ENCODE measurements at regions not wholly inside any gene's neighbourhood (a gene's known extent, or its start where the extent isn't known, plus 50 kb on each side); places are given as distances from the start of the nearest gene placed in this dataset.
"Not testable (repeated sequence)": the region's sequence is repeated elsewhere in the genome, so short reads cannot be mapped to it uniquely, and the experiment has no call there.

GRCh38 chr2:138294451-138294850, 207.1 kb upstream of the SPOPL start:
- DNase-seq (ENCODE audit: low read depth) = no peak
- no peak overlapping the region for H3K9ac ChIP-seq (ENCODE audit: low read length)
- no peaks in the 10 kb centered on the region for H3K36me3 ChIP-seq (ENCODE audit: control insufficient read depth, insufficient read depth, low read length, severe bottlenecking)
- H3K4me1 ChIP-seq (ENCODE audit: control insufficient read depth, insufficient read depth, low read length) = peaks cover 6% of the 10 kb centered on the region
- H3K9me3 ChIP-seq (ENCODE audit: control insufficient read depth, low read length) = no peaks in the 10 kb centered on the region
- H3K27me3 ChIP-seq (replicated peaks; ENCODE audit: control insufficient read depth, insufficient read depth, low read length) = no peaks in the 10 kb centered on the region
- H3K4me3 ChIP-seq (ENCODE audit: low read length) = no peak overlapping the region

DNA sequence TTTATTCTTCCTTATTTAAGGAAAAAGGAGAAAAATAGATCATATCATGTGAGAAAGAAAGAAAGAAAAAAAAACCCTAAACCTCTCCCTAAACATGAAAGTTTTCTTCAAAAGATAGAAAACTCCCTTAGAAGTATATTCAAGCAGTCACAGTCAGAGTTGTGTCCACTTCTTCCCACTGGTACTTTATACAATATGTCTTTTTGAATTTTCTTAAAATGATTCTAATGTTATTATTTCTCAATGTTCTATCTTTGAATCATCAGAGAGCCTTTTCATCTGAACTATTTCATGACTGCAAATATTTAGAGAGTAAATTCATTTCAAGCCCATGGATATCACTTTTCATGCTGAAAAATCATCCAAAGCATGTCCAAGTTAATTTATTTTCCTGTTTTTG, 205.2 kb upstream of the SPOPL start:
- Histone ChIP-seq H3K27me3 (replicated peaks; ENCODE audit: control insufficient read depth, insufficient read depth, low read length) (no peaks in the 10 kb centered on the region), H3K4me1 (ENCODE audit: control insufficient read depth, insufficient read depth, low read length) (peaks cover 6% of the 10 kb centered on the region), H3K4me3 (ENCODE audit: low read length) (no peak overlapping the region), H3K9ac (ENCODE audit: low read length) (no peak overlapping the region), H3K36me3 (ENCODE audit: control insufficient read depth, insufficient read depth, low read length, severe bottlenecking) (no peaks in the 10 kb centered on the region), H3K9me3 (ENCODE audit: control insufficient read depth, low read length) (no peaks in the 10 kb centered on the region)
- peak; percentile 51 for DNase-seq (ENCODE audit: low read depth)

DNA sequence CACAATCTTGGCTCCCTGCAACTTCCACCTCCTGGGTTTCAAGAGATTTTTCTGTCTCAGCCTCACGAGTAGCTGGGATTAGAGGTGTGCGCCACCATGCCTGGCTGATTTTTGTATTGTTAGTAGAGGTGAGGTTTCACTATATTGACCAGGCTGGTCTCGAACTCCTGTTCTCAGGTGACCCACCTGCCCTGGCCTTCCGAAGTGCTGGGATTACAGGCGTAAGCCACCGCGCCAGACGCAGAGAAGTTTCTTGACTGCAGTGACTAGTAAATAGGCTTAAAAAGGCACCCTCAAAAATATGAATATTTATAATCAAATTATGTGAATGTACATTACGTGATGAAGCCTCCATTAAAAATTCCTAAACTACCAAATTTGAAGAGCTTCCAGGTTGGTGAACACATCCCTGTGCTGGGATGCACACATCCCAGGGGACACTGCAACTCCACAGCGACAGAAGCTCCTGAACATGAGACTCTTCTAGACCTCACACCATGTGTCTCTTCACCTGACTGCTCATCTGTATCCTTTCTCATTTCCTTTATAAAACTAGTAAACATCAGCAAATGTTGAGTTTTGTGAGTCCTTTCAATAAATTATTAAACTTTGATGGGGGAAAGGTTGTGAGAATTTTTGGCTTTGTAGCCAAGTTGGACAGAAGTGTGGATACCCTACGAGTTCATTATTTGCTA, 203.3 kb upstream of the SPOPL start:
- Histone ChIP-seq H3K27me3 (replicated peaks; ENCODE audit: control insufficient read depth, insufficient read depth, low read length) (no peaks in the 10 kb centered on the region), H3K9ac (ENCODE audit: low read length) (no peak overlapping the region), H3K36me3 (ENCODE audit: control insufficient read depth, insufficient read depth, low read length, severe bottlenecking) (no peaks in the 10 kb centered on the region), H3K4me3 (ENCODE audit: low read length) (no peak overlapping the region), H3K9me3 (ENCODE audit: control insufficient read depth, low read length) (no peaks in the 10 kb centered on the region), H3K4me1 (ENCODE audit: control insufficient read depth, insufficient read depth, low read length) (peaks cover 6% of the 10 kb centered on the region)
- DNase-seq (ENCODE audit: low read depth) = no peak

DNA sequence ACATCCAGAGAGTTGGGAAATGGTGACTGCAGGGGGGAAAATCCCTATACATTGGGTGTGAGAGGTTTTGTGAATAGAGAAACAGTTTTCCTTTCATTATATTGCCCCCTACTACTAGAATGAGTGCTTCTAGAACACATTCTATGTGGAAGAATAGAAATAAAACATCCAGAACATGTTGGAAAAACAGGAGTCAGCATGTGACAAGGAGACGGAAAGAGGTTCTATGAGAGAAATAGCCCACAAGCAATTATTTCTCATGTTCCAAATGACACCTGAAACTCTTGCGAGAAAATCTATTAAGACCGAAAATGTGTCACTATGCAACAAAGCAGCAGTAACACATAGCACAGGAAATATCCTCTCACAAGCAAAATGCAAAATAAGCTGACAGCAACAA, 202.7 kb upstream of the SPOPL start:
- Histone ChIP-seq H3K4me3 (ENCODE audit: low read length) (no peak overlapping the region), H3K4me1 (ENCODE audit: control insufficient read depth, insufficient read depth, low read length) (peaks cover 6% of the 10 kb centered on the region), H3K27me3 (replicated peaks; ENCODE audit: control insufficient read depth, insufficient read depth, low read length) (no peaks in the 10 kb centered on the region), H3K9me3 (ENCODE audit: control insufficient read depth, low read length) (no peaks in the 10 kb centered on the region), H3K36me3 (ENCODE audit: control insufficient read depth, insufficient read depth, low read length, severe bottlenecking) (no peaks in the 10 kb centered on the region), H3K9ac (ENCODE audit: low read length) (no peak overlapping the region)
- no peak for DNase-seq (ENCODE audit: low read depth)

DNA sequence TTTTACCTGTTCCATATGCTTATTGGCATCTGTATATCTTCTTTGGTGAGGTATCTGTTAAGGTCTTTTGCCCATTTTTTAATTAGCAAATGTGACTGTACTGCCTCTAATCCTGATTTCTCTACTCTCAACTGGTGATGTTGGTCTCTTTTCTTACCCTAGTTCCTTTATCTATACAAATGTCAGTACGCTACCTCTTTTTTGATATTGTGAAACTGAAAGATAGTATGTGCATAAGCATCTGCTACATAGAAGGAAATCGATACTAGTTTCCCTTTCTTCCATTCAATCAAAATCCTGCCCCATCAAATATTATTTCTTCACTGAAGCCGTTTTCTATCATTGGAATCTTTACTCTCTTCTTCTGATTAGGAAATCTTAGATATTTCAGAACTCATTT, 194.9 kb upstream of the SPOPL start:
- Histone ChIP-seq H3K36me3 (ENCODE audit: control insufficient read depth, insufficient read depth, low read length, severe bottlenecking) (no peaks in the 10 kb centered on the region), H3K9me3 (ENCODE audit: control insufficient read depth, low read length) (no peaks in the 10 kb centered on the region), H3K4me1 (ENCODE audit: control insufficient read depth, insufficient read depth, low read length) (no peaks in the 10 kb centered on the region), H3K4me3 (ENCODE audit: low read length) (no peak overlapping the region), H3K9ac (ENCODE audit: low read length) (no peak overlapping the region), H3K27me3 (replicated peaks; ENCODE audit: control insufficient read depth, insufficient read depth, low read length) (no peaks in the 10 kb centered on the region)
- DNase-seq (ENCODE audit: low read depth) = no peak

- H3K9ac ChIP-seq (ENCODE audit: low read length) = no peak overlapping the region
- no peaks in the 10 kb centered on the region for H3K27me3 ChIP-seq (replicated peaks; ENCODE audit: control insufficient read depth, insufficient read depth, low read length)
- DNase-seq (ENCODE audit: low read depth) = no peak
- no peaks in the 10 kb centered on the region for H3K36me3 ChIP-seq (ENCODE audit: control insufficient read depth, insufficient read depth, low read length, severe bottlenecking)
- no peaks in the 10 kb centered on the region for H3K4me1 ChIP-seq (ENCODE audit: control insufficient read depth, insufficient read depth, low read length)
- H3K9me3 ChIP-seq (ENCODE audit: control insufficient read depth, low read length) = no peaks in the 10 kb centered on the region
- H3K4me3 ChIP-seq (ENCODE audit: low read length) = no peak overlapping the region
Measured at GRCh38 chr2:138307099-138307498, 194.5 kb upstream of the SPOPL start.

- H3K9me3 ChIP-seq (ENCODE audit: control insufficient read depth, low read length) = no peaks in the 10 kb centered on the region
- H3K4me1 ChIP-seq (ENCODE audit: control insufficient read depth, insufficient read depth, low read length) = no peaks in the 10 kb centered on the region
- no peak overlapping the region for H3K9ac ChIP-seq (ENCODE audit: low read length)
- no peak for DNase-seq (ENCODE audit: low read depth)
- H3K4me3 ChIP-seq (ENCODE audit: low read length) = no peak overlapping the region
- no peaks in the 10 kb centered on the region for H3K36me3 ChIP-seq (ENCODE audit: control insufficient read depth, insufficient read depth, low read length, severe bottlenecking)
- no peaks in the 10 kb centered on the region for H3K27me3 ChIP-seq (replicated peaks; ENCODE audit: control insufficient read depth, insufficient read depth, low read length)
Measured at GRCh38 chr2:138309760-138310159, 191.8 kb upstream of the SPOPL start.

GRCh38 chr2:138312061-138312460, 189.5 kb upstream of the SPOPL start:
- no peaks in the 10 kb centered on the region for H3K27me3 ChIP-seq (replicated peaks; ENCODE audit: control insufficient read depth, insufficient read depth, low read length)
- H3K9ac ChIP-seq (ENCODE audit: low read length) = no peak overlapping the region
- no peaks in the 10 kb centered on the region for H3K9me3 ChIP-seq (ENCODE audit: control insufficient read depth, low read length)
- H3K4me1 ChIP-seq (ENCODE audit: control insufficient read depth, insufficient read depth, low read length) = no peaks in the 10 kb centered on the region
- H3K4me3 ChIP-seq (ENCODE audit: low read length) = no peak overlapping the region
- no peaks in the 10 kb centered on the region for H3K36me3 ChIP-seq (ENCODE audit: control insufficient read depth, insufficient read depth, low read length, severe bottlenecking)
- DNase-seq (ENCODE audit: low read depth) = no peak

DNA sequence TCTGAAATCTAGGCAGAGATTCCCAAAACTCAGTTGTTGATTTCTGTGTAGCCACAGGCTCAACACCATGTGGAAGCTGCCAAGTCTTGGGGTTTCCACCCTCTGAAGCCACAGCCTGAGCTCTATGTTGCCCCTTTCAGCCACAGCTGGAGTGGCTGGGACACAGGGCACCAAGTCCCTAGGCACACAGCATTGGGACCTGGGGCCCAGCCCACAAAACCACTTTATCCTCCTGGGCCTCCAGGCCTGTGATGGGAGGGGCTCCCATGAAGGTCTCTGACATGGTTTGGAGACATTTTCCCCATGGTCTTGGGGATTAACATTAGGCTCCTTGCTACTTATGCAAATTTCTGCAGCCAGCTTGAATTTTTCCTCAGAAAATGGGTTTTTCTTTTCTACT, 186.0 kb upstream of the SPOPL start:
- H3K36me3 ChIP-seq (ENCODE audit: control insufficient read depth, insufficient read depth, low read length, severe bottlenecking); DNase-seq (ENCODE audit: low read depth); H3K4me1 ChIP-seq (ENCODE audit: control insufficient read depth, insufficient read depth, low read length); H3K9me3 ChIP-seq (ENCODE audit: control insufficient read depth, low read length); H3K4me3 ChIP-seq (ENCODE audit: low read length); H3K27me3 ChIP-seq (replicated peaks; ENCODE audit: control insufficient read depth, insufficient read depth, low read length); H3K9ac ChIP-seq (ENCODE audit: low read length): not testable (repeated sequence)

- H3K36me3 ChIP-seq (ENCODE audit: control insufficient read depth, insufficient read depth, low read length, severe bottlenecking) = no peaks in the 10 kb centered on the region
- no peak overlapping the region for H3K9ac ChIP-seq (ENCODE audit: low read length)
- H3K4me3 ChIP-seq (ENCODE audit: low read length) = no peak overlapping the region
- H3K4me1 ChIP-seq (ENCODE audit: control insufficient read depth, insufficient read depth, low read length) = no peaks in the 10 kb centered on the region
- no peak for DNase-seq (ENCODE audit: low read depth)
- H3K27me3 ChIP-seq (replicated peaks; ENCODE audit: control insufficient read depth, insufficient read depth, low read length) = no peaks in the 10 kb centered on the region
- peaks cover 3% of the 10 kb centered on the region for H3K9me3 ChIP-seq (ENCODE audit: control insufficient read depth, low read length)
Measured at GRCh38 chr2:138319616-138320015, 182.0 kb upstream of the SPOPL start.

GRCh38 chr2:138321458-138321857, 180.1 kb upstream of the SPOPL start:
- Histone ChIP-seq H3K9me3 (ENCODE audit: control insufficient read depth, low read length) (peaks cover 3% of the 10 kb centered on the region), H3K4me3 (ENCODE audit: low read length) (no peak overlapping the region), H3K9ac (ENCODE audit: low read length) (no peak overlapping the region), H3K27me3 (replicated peaks; ENCODE audit: control insufficient read depth, insufficient read depth, low read length) (no peaks in the 10 kb centered on the region), H3K4me1 (ENCODE audit: control insufficient read depth, insufficient read depth, low read length) (no peaks in the 10 kb centered on the region), H3K36me3 (ENCODE audit: control insufficient read depth, insufficient read depth, low read length, severe bottlenecking) (no peaks in the 10 kb centered on the region)
- no peak for DNase-seq (ENCODE audit: low read depth)

GRCh38 chr2:138323382-138324067, 178.0 kb upstream of the SPOPL start:
- no peaks in the 10 kb centered on the region for H3K27me3 ChIP-seq (replicated peaks; ENCODE audit: control insufficient read depth, insufficient read depth, low read length)
- H3K4me3 ChIP-seq (ENCODE audit: low read length) = no peak overlapping the region
- H3K9ac ChIP-seq (ENCODE audit: low read length) = no peak overlapping the region
- DNase-seq (ENCODE audit: low read depth) = no peak
- H3K36me3 ChIP-seq (ENCODE audit: control insufficient read depth, insufficient read depth, low read length, severe bottlenecking) = no peaks in the 10 kb centered on the region
- peaks cover 7% of the 10 kb centered on the region for H3K4me1 ChIP-seq (ENCODE audit: control insufficient read depth, insufficient read depth, low read length)
- H3K9me3 ChIP-seq (ENCODE audit: control insufficient read depth, low read length) = peaks cover 3% of the 10 kb centered on the region

All from adipocyte (in vitro differentiated cells).